ENCODE measurements at regions not wholly inside any gene's neighbourhood (a gene's known extent, or its start where the extent isn't known, plus 50 kb on each side); places are given as distances from the start of the nearest gene placed in this dataset.

GRCh38 chr4:130901321-130901720, 1805.4 kb downstream of the C4orf33 start:
- no peak for ATAC-seq (ENCODE audit: insufficient read depth, low read depth)
- no peak for DNase-seq
- no peaks in the 10 kb centered on the region for H3K9me3 ChIP-seq (ENCODE audit: insufficient read depth, low read length, severe bottlenecking)
- no peak overlapping the region for H3K4me3 ChIP-seq (ENCODE audit: low read depth in 1 of 2, low read length in 2 of 2)
- no peak overlapping the region for H3K27ac ChIP-seq (ENCODE audit: low read length)
- H3K36me3 ChIP-seq (ENCODE audit: insufficient read depth, low read length): no peaks in the 10 kb centered on the region
- no peaks in the 10 kb centered on the region for H3K79me2 ChIP-seq (ENCODE audit: insufficient read depth, low read length)
- no peak overlapping the region for H2AFZ ChIP-seq (ENCODE audit: low read depth, low read length)
- no peaks in the 10 kb centered on the region for H3K4me1 ChIP-seq (ENCODE audit: insufficient read depth, low read length)
- no peaks in the 10 kb centered on the region for H4K20me1 ChIP-seq (ENCODE audit: insufficient read depth, low read length)
- H3K27me3 ChIP-seq (ENCODE audit: insufficient read depth, low read length, poor library complexity): no peaks in the 10 kb centered on the region
- TF ChIP-seq, protein P1, sequence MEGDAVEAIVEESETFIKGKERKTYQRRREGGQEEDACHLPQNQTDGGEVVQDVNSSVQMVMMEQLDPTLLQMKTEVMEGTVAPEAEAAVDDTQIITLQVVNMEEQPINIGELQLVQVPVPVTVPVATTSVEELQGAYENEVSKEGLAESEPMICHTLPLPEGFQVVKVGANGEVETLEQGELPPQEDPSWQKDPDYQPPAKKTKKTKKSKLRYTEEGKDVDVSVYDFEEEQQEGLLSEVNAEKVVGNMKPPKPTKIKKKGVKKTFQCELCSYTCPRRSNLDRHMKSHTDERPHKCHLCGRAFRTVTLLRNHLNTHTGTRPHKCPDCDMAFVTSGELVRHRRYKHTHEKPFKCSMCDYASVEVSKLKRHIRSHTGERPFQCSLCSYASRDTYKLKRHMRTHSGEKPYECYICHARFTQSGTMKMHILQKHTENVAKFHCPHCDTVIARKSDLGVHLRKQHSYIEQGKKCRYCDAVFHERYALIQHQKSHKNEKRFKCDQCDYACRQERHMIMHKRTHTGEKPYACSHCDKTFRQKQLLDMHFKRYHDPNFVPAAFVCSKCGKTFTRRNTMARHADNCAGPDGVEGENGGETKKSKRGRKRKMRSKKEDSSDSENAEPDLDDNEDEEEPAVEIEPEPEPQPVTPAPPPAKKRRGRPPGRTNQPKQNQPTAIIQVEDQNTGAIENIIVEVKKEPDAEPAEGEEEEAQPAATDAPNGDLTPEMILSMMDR (IDR thresholded peaks at IDR 0.05; ENCODE audit: borderline replicate concordance, extremely low read depth, low read length, poor library complexity, severe bottlenecking): no peak
- TF ChIP-seq EZH2 (IDR thresholded peaks at IDR 0.05; ENCODE audit: borderline replicate concordance, low read depth, low read length, severe bottlenecking): no peak
- H3K4me2 ChIP-seq (ENCODE audit: insufficient read depth, low read length): no peak overlapping the region
- no peak overlapping the region for H3K9ac ChIP-seq (ENCODE audit: low read depth, low read length)

- Histone ChIP-seq H3K4me1 (ENCODE audit: insufficient read depth, low read length) (no peaks in the 10 kb centered on the region), H4K20me1 (ENCODE audit: insufficient read depth, low read length) (no peaks in the 10 kb centered on the region), H3K4me2 (ENCODE audit: insufficient read depth, low read length) (no peak overlapping the region), H3K36me3 (ENCODE audit: insufficient read depth, low read length) (no peaks in the 10 kb centered on the region), H2AFZ (ENCODE audit: low read depth, low read length) (no peak overlapping the region), H3K9me3 (ENCODE audit: insufficient read depth, low read length, severe bottlenecking) (peaks cover 8% of the 10 kb centered on the region), H3K9ac (ENCODE audit: low read depth, low read length) (no peak overlapping the region), H3K27ac (ENCODE audit: low read length) (no peak overlapping the region), H3K27me3 (ENCODE audit: insufficient read depth, low read length, poor library complexity) (no peaks in the 10 kb centered on the region), H3K79me2 (ENCODE audit: insufficient read depth, low read length) (no peaks in the 10 kb centered on the region), H3K4me3 (ENCODE audit: low read depth in 1 of 2, low read length in 2 of 2) (no peak overlapping the region)
- ATAC-seq (ENCODE audit: insufficient read depth, low read depth) (no peak), DNase-seq (no peak)
- no peak for TF ChIP-seq EZH2 (IDR thresholded peaks at IDR 0.05; ENCODE audit: borderline replicate concordance, low read depth, low read length, severe bottlenecking)
- TF ChIP-seq, protein P1 (IDR thresholded peaks at IDR 0.05; ENCODE audit: borderline replicate concordance, extremely low read depth, low read length, poor library complexity, severe bottlenecking): no peak
Measured at GRCh38 chr4:130922955-130923354, 1827.0 kb downstream of the C4orf33 start.

GRCh38 chr4:130955520-130955919, 1859.6 kb downstream of the C4orf33 start:
- no peak for DNase-seq
- Histone ChIP-seq H3K27ac (ENCODE audit: low read length) (no peak overlapping the region), H3K4me3 (ENCODE audit: low read depth in 1 of 2, low read length in 2 of 2) (no peak overlapping the region), H3K9me3 (ENCODE audit: insufficient read depth, low read length, severe bottlenecking) (no peaks in the 10 kb centered on the region), H3K9ac (ENCODE audit: low read depth, low read length) (no peak overlapping the region), H3K36me3 (ENCODE audit: insufficient read depth, low read length) (no peaks in the 10 kb centered on the region), H3K4me2 (ENCODE audit: insufficient read depth, low read length) (no peak overlapping the region), H4K20me1 (ENCODE audit: insufficient read depth, low read length) (no peaks in the 10 kb centered on the region), H2AFZ (ENCODE audit: low read depth, low read length) (no peak overlapping the region), H3K4me1 (ENCODE audit: insufficient read depth, low read length) (no peaks in the 10 kb centered on the region), H3K79me2 (ENCODE audit: insufficient read depth, low read length) (no peaks in the 10 kb centered on the region), H3K27me3 (ENCODE audit: insufficient read depth, low read length, poor library complexity) (no peaks in the 10 kb centered on the region)
- TF ChIP-seq, protein P1 (IDR thresholded peaks at IDR 0.05; ENCODE audit: borderline replicate concordance, extremely low read depth, low read length, poor library complexity, severe bottlenecking): no peak
- no peak for TF ChIP-seq EZH2 (IDR thresholded peaks at IDR 0.05; ENCODE audit: borderline replicate concordance, low read depth, low read length, severe bottlenecking)
- ATAC-seq (ENCODE audit: insufficient read depth, low read depth): no peak

DNA sequence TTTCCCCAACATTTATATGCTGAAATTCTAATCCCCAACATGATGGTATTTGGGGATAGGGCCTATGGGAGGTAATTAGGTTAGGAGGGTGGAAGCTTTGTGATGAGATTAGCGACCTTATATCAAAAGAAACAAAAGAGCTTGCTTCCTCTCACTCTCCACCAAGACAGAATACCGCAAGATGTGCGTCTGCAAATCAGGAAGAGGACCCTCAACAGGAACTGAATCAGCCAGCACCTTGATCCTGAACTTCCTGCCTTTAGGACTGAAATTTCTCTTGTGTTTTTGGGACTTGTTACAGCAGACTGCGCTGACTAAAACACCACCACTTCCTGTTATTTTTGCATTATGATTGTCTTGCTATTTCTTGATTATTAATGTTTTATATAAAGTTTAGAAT, 1889.4 kb downstream of the C4orf33 start:
- peak overlapping the region; percentile 39; the same call in 1 of the 2 replicates for H2AFZ ChIP-seq (ENCODE audit: low read depth, low read length)
- H4K20me1 ChIP-seq (ENCODE audit: insufficient read depth, low read length): no peaks in the 10 kb centered on the region
- no peak for ATAC-seq (ENCODE audit: insufficient read depth, low read depth)
- H3K79me2 ChIP-seq (ENCODE audit: insufficient read depth, low read length): no peaks in the 10 kb centered on the region
- H3K9me3 ChIP-seq (ENCODE audit: insufficient read depth, low read length, severe bottlenecking): no peaks in the 10 kb centered on the region
- no peak for DNase-seq
- no peaks in the 10 kb centered on the region for H3K4me1 ChIP-seq (ENCODE audit: insufficient read depth, low read length)
- H3K9ac ChIP-seq (ENCODE audit: low read depth, low read length): no peak overlapping the region
- H3K27ac ChIP-seq (ENCODE audit: low read length): no peak overlapping the region
- no peak overlapping the region for H3K4me3 ChIP-seq (ENCODE audit: low read depth in 1 of 2, low read length in 2 of 2)
- no peak for TF ChIP-seq EZH2 (IDR thresholded peaks at IDR 0.05; ENCODE audit: borderline replicate concordance, low read depth, low read length, severe bottlenecking)
- TF ChIP-seq, protein P1 (IDR thresholded peaks at IDR 0.05; ENCODE audit: borderline replicate concordance, extremely low read depth, low read length, poor library complexity, severe bottlenecking): no peak
- H3K4me2 ChIP-seq (ENCODE audit: insufficient read depth, low read length): no peak overlapping the region
- H3K36me3 ChIP-seq (ENCODE audit: insufficient read depth, low read length): no peaks in the 10 kb centered on the region
- no peaks in the 10 kb centered on the region for H3K27me3 ChIP-seq (ENCODE audit: insufficient read depth, low read length, poor library complexity)

Measured in DND-41 (cell line).